Stimulated activated naive CD8-positive, alpha-beta T cell treated with anti-CD3 and anti-CD28 coated beads, Interleukin-15, Interleukin-2, amounts not matched to agents 100 U/mL and 50 U/mL, for 24 hours (primary cell): ENCODE measurements at regions not wholly inside any gene's neighbourhood (a gene's known extent, or its start where the extent isn't known, plus 50 kb on each side); places are given as distances from the start of the nearest gene placed in this dataset.

ENCODE experiments used
- ATAC-seq: fragments of 150-1000 bp; cut with Tn5 transposase; one replicate; pipeline ENCODE4 v1.10.0; 2021
- DNase-seq: peaks from one replicate; pipeline ENCODE4 v3.0.0; 2021

DNA sequence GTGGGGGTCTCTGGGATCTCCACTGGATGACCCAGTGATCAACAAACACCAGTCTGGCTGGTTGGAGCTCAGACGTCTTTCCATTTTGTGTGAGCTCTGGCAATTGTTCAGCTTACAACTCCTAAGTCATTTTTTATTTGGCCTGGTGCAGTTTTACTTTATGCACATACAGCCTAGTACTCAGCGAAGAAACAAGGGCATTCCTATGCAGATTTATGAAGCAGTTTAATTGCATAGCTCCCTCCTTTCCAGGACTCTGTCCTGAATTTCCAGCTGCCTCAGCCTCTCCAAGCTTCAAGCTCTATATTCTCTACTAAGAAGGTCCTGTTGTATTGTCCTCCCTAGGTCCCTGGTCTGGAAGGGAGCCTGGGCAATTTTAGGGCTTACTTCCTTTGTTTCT, 145.6 kb upstream of the GALNT17 start:
- ATAC-seq (no peak), DNase-seq (no peak)

DNA sequence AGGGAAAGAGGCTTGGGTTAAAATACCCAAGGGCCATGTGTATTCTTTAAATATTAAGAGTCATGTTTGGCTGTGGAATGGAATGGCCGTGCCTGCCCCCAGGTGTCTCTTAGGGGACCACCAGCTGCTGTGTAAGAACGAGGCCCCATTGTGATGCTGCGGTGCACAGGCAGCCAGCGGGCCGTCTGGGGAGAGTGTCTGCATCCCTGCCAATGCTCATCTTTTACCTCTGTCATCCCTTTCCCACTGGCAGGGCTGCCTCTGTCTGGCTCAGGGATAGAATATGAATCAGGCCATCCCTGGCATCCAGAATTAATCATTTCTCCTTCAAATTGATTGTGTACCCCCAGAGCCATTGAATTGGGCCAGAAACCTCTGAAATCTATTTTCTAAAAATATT, 137.8 kb upstream of the GALNT17 start:
- ATAC-seq (no peak), DNase-seq (no peak)

DNA sequence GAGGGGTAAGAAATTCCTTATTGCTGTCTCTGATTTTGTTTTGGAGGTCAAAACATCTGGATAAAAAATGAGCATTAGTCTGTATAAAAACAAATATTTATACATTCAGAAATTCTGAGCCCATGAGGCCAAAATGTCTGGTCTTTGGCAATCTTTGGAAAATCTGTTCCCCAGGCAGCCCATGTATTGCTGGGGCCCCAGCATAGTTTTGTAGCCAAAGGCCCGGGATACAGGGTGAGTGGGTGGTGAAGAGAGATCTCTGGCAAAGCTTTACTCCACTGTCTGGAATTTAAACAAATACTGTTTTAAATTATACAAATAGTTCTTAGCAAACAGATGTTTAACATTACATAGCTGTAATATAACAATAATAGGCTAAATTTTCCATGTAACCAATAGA, 134.7 kb upstream of the GALNT17 start:
- DNase-seq = no peak
- ATAC-seq = no peak

DNA sequence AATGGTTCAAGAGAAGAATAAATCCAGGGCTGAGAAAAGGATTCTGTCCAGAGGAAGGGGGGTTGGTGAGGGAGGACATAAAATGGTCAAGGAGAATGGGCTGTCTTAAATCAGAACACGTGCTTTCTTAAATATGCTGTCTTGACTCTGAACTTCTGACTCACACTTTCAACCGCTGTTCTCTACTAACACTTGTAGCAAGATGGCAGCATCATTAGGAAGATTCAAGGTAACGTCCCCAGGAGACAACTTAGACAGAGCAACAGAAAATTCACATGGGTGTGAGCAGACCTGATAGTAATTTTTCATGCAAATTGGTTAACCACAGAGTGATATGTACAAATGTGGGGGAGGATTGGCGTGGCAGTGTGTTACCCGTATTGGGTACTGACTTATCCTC, 126.8 kb upstream of the GALNT17 start:
- DNase-seq (no peak), ATAC-seq (no peak)

DNA sequence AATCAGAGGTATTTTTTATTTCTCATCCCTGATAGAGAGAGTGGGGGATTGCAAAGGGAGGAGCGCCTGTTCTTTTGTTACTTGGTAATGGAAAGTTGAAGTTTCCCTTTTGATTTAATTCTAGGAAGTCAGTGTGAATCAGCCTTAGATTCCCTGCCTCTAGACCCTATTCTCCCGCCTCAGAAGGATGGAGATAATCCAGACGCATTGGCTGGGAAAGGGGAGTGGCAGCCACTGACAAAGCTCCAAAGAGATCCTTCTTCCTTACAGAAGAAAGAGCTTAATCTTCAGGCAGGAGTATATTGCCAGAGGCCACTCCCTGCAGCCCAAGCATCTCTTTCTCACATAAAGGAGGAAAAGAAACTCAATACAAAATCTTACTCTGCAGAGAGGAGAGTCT, 122.3 kb upstream of the GALNT17 start:
- DNase-seq (no peak), ATAC-seq (no peak)

DNA sequence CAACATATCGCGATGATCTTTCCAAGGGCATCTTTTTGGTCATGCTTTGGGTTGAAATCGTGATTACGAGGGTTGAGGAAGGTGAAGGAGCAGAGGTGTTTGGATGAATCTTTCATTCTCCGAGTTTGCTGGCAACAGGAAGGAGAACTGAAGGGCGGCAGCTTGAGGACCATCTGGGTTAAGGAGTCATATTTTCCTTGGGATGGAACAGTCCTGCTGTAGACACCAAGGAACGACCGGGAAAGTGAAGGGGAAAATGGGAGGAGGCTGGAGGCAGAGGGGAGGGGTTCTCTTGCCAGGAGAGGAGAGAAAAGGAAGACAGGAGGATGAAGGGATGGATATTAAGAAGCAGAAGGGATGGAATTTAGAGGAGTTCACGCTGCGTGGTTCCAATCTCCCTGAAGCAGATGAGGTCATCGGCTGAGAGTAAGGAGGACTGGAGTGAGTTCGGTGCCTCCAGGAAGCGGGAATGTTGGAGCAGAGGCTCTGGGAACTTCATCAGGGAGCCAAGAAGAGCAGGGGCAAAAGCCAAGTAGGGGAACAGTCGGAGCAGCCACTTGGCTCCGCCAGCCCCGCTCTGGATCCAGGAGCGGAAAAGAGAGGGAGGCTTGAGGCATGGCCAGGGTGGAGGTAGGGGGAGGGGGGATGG, 116.6 kb upstream of the GALNT17 start:
- DNase-seq (no peak), ATAC-seq (no peak)

DNA sequence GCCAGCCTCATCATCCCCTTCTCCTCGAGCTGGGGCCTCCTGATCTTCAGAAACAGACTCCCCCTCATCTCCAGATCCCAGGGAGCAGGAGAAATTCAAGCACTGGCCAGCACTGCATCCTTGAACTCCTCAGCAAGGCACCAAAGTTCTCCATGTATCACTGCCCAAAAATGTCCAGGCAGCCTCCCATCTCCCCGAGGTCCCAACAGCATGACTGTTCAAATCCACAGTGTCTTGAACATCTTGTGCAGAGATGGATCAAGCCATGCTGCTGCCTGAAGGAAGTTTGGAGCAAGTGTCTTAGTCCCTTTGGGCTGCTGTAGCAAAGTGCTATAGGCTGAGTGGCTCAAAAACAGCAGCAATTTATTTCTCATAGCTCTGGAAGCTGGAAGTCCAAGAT, 115.5 kb upstream of the GALNT17 start:
- no peak for DNase-seq
- no peak for ATAC-seq

DNA sequence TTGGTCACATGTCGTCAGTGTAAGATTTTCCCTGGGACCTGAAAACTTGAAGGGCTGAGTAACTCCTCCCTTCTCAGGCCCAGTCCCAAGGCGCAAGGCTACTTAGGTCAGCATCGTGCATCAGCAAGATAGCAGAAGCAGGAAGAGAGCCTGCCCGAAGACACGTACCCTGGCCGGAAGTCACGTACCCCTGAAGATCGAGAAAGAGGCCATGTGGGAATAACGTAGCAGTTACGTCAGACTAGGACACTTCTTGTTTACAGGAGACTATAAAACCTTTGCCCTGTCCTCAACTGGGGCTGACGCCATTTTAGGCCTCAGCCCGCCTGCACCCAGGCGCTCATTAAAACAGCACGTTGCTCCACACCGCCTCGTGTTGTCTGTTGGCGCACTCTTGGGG, 114.3 kb upstream of the GALNT17 start:
- ATAC-seq = no peak
- DNase-seq = no peak

DNA sequence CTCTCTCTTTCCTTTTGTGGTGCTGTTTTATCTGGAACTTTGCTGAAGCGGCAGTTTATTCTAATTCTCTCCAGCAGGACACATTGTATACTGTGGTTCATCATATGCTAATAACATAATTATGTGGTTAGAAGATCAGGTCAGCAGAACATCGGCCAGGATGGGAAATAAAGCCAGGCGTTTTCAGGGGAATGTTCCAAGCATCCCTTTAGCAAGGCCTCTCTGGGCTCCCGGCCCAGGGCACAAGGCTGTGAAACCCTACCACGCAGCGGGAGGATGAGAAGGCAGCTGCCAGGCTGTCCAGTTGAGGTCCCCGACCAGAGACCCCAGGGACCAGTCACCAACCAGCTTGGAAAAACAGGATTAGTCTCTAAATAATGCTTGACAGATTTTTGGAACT, 112.2 kb upstream of the GALNT17 start:
- DNase-seq (no peak), ATAC-seq (no peak)

DNA sequence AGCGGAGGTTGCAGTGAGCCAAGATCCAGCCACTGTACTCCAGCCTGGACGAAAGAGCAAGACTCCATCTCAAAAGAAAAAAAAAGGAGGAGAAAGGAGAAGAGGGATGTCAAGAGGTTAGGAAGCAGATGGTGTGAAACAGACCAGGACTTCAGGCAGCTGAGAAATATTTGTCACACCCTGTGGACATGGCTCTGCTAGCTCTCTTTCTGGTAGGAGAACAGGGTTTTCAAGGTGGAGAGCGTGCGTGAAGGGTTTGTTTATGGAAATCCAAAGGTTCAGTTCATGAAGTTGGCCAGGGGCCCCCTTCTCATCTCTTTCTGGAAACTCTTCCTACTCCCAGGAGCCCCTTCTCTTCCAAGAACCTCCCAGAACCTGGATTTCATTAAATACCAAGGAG, 110.8 kb upstream of the GALNT17 start:
- no peak for ATAC-seq
- DNase-seq = no peak

DNA sequence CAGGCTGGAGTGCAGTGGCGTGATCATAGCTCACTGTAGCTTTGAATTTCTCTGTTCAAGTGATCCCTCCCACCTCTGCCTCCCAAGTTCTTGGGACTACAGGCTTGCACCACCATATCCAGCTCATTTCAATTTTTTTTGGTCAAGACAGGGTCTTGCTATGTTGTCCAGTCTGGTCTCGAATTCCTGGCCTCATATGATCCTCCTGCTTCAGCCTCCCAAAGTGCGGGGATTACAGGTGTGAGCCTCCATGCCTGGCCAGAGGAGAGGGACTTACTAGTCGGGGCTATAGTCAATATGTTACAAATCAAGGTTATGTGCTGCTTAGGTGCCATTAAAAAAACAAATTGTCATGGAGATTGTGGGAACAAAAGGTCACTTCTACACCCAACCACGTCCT, 105.3 kb upstream of the GALNT17 start:
- ATAC-seq (no peak), DNase-seq (no peak)

DNA sequence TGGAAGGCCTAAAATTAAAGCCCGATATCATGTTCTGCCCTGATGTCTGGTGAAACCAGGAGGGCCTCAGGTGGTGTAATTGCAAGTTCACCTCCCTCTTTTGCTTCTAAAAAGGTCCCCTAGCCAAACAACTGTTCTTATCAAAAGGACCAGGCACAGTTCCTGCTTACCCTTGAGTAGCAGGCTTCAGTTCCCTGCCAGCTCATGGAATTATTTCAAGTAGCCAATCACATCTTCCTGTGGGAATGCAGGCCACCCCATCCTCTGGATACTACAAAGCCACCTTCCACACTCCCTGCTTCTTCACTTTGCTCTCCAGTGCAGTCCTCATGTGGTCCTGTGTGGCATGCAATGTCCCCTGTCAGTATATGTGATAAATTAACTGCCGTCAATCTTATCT, 97.7 kb upstream of the GALNT17 start:
- no peak for ATAC-seq
- no peak for DNase-seq

DNA sequence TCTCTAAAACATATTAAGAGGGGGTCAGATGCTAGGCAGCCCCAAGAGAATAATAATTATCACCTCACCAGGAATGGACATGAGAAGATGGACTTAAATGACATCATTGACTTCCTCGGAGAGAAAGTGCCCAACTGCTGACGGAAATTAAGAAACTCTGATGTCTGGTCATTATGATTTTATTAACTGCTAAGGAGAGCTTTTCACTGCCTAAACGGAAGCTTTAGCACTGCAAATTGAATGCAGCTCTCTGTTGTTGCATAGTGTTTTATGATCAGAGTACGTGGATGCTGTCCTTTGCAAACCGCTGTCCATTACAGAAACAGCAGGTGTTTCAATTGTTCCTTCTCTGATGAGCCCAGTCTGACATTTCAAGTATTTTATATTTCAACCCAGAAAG, 89.4 kb upstream of the GALNT17 start:
- no peak for ATAC-seq
- no peak for DNase-seq

DNA sequence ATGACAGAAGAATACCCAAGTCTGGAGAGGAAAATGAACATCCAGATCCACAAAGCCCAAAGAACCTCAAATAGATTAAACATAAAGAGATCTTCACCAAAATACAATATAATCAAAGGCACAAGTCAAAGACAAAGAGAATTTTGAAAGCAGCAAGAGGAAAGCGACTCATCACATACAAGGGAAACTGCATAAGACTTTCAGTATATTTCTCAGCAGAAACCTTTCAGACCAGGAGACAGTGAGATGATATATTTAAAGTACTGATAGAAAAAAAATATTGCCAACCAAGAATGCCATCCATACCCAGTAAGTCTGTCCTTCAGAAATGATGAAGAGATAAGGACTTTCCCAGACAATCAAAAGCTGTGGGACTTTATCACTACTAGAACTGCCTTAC, 81.5 kb upstream of the GALNT17 start:
- DNase-seq (no peak), ATAC-seq (no peak)

DNA sequence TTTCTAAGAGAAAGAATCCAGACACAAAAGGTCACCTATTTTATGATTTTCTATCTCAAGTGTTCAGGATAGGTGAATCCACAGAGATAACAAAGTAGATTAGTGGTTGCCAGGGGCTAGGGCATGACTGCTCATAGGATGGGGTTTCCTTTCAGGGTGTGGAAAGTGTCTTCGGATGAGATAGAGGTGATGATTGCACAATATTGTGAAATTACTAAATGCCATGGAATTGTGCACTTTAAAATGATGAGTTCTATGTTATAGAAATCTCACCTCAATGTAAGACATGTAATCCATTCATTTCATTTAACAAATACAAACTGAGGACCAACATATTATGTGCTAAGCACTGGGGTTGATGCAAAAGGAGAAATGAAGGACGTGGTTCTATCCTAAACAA, 76.4 kb upstream of the GALNT17 start:
- ATAC-seq = no peak

DNA sequence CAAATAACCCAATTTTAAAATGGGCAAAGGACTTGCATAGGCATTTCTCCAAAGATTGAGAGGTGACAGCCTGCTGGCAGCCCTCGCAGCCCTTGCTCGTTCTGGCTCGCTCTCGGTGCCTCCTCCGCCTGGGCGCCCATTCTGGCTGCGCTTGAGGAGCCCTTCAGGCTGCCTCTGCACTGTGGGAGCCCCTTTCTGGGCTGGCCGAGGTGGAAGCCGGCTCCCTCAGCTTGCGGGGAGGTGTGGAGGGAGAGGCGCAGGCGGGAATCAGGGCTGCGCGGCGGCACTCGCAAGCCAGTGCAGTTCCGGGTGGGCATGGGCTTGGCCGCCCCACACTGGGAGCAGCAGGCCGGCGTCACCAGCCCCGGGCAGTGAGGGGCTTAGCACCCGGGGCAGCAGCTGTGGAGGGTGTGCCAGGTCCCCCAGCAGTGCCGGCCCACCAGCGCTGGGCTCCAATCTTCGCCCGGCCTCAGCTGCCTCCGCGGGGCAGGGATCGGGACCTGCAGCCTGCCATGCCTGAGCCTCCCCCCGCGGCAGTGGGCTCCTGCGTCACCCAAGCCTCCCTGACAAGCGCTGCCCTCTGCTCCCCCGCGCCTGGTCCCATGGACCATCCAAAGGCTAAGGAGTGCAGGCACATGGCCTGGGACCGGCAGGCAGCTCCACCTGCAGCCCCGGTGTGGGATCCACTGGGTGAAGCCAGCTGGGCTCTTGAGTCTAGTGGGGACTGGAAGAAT, 54.0 kb upstream of the GALNT17 start:
- DNase-seq (no peak), ATAC-seq (no peak)

More for the DNA sequence above, 76.4 kb upstream of the GALNT17 start:
- DNase-seq = no peak
